ENCODE measurements at regions not wholly inside any gene's neighbourhood (a gene's known extent, or its start where the extent isn't known, plus 50 kb on each side); places are given as distances from the start of the nearest gene placed in this dataset.

DNA sequence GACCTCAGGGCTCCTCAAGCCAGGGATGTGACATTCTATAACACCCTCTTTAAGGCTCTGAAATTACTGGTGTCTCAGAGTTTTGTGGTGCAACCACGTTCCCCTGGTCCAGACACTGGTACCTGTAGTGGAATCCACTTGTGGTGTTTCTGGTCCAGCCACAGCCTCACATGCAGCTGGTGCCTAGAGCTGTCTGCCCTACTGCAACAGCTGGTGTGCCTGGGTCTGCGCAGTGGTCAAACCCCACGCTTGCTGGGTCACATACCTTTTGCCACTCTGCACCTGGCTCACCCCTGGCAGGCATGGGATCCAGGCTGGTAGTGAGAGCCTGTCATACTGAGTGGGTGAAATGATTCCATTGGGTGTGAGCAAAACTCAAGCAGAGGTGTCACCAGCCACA lies 1230.2 kb upstream of the EYS start:
- DNase-seq: no peak
- Histone ChIP-seq H3K4me3 (no peak overlapping the region), H3K36me3 (ENCODE audit: low read depth) (no peaks in the 10 kb centered on the region), H3K9me2 (ENCODE audit: insufficient read depth) (no peaks in the 10 kb centered on the region), H3K4me1 (replicated peaks; ENCODE audit: insufficient read depth) (no peaks in the 10 kb centered on the region), H3K27ac (no peak overlapping the region), H3K79me2 (ENCODE audit: low read depth) (no peaks in the 10 kb centered on the region), H3K27me3 (ENCODE audit: insufficient read depth, low read depth) (no peaks in the 10 kb centered on the region), H3K9me3 (ENCODE audit: insufficient read depth, low read depth) (no peaks in the 10 kb centered on the region), H3F3A (ENCODE audit: insufficient read depth, low read depth) (no peaks in the 10 kb centered on the region), H3K4me2 (no peak overlapping the region), H4K20me1 (ENCODE audit: insufficient read depth) (no peaks in the 10 kb centered on the region), H2AFZ (no peak overlapping the region)
- POLR2A ChIA-PET (ENCODE audit: unreplicated experiment): no interaction called here
- intact Hi-C loops (cut with micrococcal nuclease; ENCODE audit: unreplicated experiment): no loop called here
- no TSS peak for BruUV-seq (replicated peaks)
- TF ChIP-seq CTCF (conservative IDR thresholded peaks at IDR 0.05) (no peak), EZH2 (IDR thresholded peaks at IDR 0.05; ENCODE audit: low read depth) (no peak)
- CTCF ChIA-PET: no interaction called here

GRCh38 chr6:66935612-66936011 lies 1228.6 kb upstream of the EYS start:
- ChIA-PET POLR2A (ENCODE audit: unreplicated experiment) (no interaction called here), CTCF (no interaction called here)
- no peaks in the 10 kb centered on the region for H3K79me2 ChIP-seq (ENCODE audit: low read depth)
- TF ChIP-seq CTCF (conservative IDR thresholded peaks at IDR 0.05) (no peak), EZH2 (IDR thresholded peaks at IDR 0.05; ENCODE audit: low read depth) (no peak)
- no peak for DNase-seq
- intact Hi-C loops (cut with micrococcal nuclease; ENCODE audit: unreplicated experiment): no loop called here
- H2AFZ ChIP-seq: no peak overlapping the region
- no peaks in the 10 kb centered on the region for H3K9me3 ChIP-seq (ENCODE audit: insufficient read depth, low read depth)
- H3K4me3 ChIP-seq: no peak overlapping the region
- H3K27ac ChIP-seq: no peak overlapping the region
- H3K36me3 ChIP-seq (ENCODE audit: low read depth): no peaks in the 10 kb centered on the region
- no peaks in the 10 kb centered on the region; the same call in 1 of the 2 replicates for H3K9me2 ChIP-seq (ENCODE audit: insufficient read depth)
- H3K4me2 ChIP-seq: no peak overlapping the region
- no peaks in the 10 kb centered on the region for H3K27me3 ChIP-seq (ENCODE audit: insufficient read depth, low read depth)
- H3K4me1 ChIP-seq (replicated peaks; ENCODE audit: insufficient read depth): no peaks in the 10 kb centered on the region
- no peaks in the 10 kb centered on the region for H4K20me1 ChIP-seq (ENCODE audit: insufficient read depth)
- BruUV-seq (replicated peaks): no TSS peak
- no peaks in the 10 kb centered on the region; the same call in 1 of the 2 replicates for H3F3A ChIP-seq (ENCODE audit: insufficient read depth, low read depth)

DNA sequence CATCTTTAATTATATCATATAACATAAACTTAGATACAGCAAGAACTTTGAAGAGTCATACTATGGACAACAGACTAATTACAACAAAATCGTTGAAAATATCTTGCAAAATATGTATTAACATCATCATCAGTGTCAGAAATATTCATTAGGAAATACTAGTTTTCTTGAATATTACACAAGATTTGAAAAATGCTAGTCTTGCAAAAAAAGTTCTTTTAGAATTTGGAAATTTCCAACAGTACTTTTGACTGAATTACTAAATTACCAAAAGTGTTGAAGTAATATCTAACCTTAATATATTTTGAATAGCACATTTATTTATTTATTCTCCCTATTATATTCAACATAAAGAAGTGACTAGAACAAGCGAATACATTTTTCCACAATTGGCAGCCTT lies 1224.8 kb upstream of the EYS start:
- Histone ChIP-seq H3K27ac (no peak overlapping the region), H3K9me2 (ENCODE audit: insufficient read depth) (no peaks in the 10 kb centered on the region; the same call in 1 of the 2 replicates), H3K36me3 (ENCODE audit: low read depth) (no peaks in the 10 kb centered on the region), H3K79me2 (ENCODE audit: low read depth) (no peaks in the 10 kb centered on the region), H3F3A (ENCODE audit: insufficient read depth, low read depth) (no peaks in the 10 kb centered on the region; the same call in 1 of the 2 replicates), H3K9me3 (ENCODE audit: insufficient read depth, low read depth) (no peaks in the 10 kb centered on the region), H3K4me2 (no peak overlapping the region), H4K20me1 (ENCODE audit: insufficient read depth) (no peaks in the 10 kb centered on the region), H2AFZ (no peak overlapping the region), H3K4me1 (replicated peaks; ENCODE audit: insufficient read depth) (no peaks in the 10 kb centered on the region), H3K4me3 (no peak overlapping the region), H3K27me3 (ENCODE audit: insufficient read depth, low read depth) (no peaks in the 10 kb centered on the region)
- intact Hi-C loops (cut with micrococcal nuclease; ENCODE audit: unreplicated experiment): no loop called here
- BruUV-seq (replicated peaks): no TSS peak
- no peak for TF ChIP-seq CTCF (conservative IDR thresholded peaks at IDR 0.05)
- TF ChIP-seq EZH2 (IDR thresholded peaks at IDR 0.05; ENCODE audit: low read depth): no peak
- DNase-seq: no peak
- POLR2A ChIA-PET (ENCODE audit: unreplicated experiment): no interaction called here
- CTCF ChIA-PET: no interaction called here

Data from PC-9 (cell line).